PC-3 (cell line): ENCODE measurements at regions not wholly inside any gene's neighbourhood (a gene's known extent, or its start where the extent isn't known, plus 50 kb on each side); places are given as distances from the start of the nearest gene placed in this dataset.

Experiments
- CTCF ChIP-seq: fragments of 300-600 bp; sonication (generic); conservative IDR thresholded peaks from 2 replicates; pipeline ENCODE4 v1.5.1; 2017; ENCODE audit warnings: antibody characterized with exemption, low read depth, mild to moderate bottlenecking, low read length
- EZH2 ChIP-seq: fragments of 300-600 bp; sonication (generic); IDR thresholded peaks from one replicate; pipeline ENCODE4 v1.6.1; 2017; ENCODE audit warnings: antibody characterized with exemption, mild to moderate bottlenecking, low read length; ENCODE audit not compliant: unreplicated experiment

- TF ChIP-seq CTCF (no peak), EZH2 (no peak)
These were observed 386.6 kb downstream of the YTHDC2 start for GRCh38 chr5:113900141-113900540.
